ENCODE measurements at regions not wholly inside any gene's neighbourhood (a gene's known extent, or its start where the extent isn't known, plus 50 kb on each side); places are given as distances from the start of the nearest gene placed in this dataset.

GRCh38 chr1:55369474-55369873, 154.3 kb upstream of the USP24 start:
- Mint-ChIP-seq H3K27ac (no peak overlapping the region), H3K9me3 (peaks cover 8% of the 10 kb centered on the region; the same call in 1 of the 2 replicates), H3K36me3 (no peaks in the 10 kb centered on the region), H3K27me3 (ENCODE audit: low read depth) (no peaks in the 10 kb centered on the region; the same call in none of the 2 replicates), H3K4me3 (no peak overlapping the region), H3K4me1 (no peaks in the 10 kb centered on the region)
- TF ChIP-seq, protein P1, sequence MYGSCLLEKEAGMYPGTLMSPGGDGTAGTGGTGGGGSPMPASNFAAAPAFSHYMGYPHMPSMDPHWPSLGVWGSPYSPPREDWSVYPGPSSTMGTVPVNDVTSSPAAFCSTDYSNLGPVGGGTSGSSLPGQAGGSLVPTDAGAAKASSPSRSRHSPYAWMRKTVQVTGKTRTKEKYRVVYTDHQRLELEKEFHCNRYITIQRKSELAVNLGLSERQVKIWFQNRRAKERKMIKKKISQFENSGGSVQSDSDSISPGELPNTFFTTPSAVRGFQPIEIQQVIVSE (CRISPR knock-in tag; IDR thresholded peaks at IDR 0.05; ENCODE audit: borderline replicate concordance) = no peak
- TF ChIP-seq, protein P2, sequence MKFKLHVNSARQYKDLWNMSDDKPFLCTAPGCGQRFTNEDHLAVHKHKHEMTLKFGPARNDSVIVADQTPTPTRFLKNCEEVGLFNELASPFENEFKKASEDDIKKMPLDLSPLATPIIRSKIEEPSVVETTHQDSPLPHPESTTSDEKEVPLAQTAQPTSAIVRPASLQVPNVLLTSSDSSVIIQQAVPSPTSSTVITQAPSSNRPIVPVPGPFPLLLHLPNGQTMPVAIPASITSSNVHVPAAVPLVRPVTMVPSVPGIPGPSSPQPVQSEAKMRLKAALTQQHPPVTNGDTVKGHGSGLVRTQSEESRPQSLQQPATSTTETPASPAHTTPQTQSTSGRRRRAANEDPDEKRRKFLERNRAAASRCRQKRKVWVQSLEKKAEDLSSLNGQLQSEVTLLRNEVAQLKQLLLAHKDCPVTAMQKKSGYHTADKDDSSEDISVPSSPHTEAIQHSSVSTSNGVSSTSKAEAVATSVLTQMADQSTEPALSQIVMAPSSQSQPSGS (CRISPR knock-in tag; IDR thresholded peaks at IDR 0.05; ENCODE audit: borderline replicate concordance, low read depth) = no peak
- no peak for TF ChIP-seq NFYB (CRISPR knock-in tag; conservative IDR thresholded peaks at IDR 0.05; ENCODE audit: low read depth)
- TF ChIP-seq MAX (CRISPR knock-in tag; IDR thresholded peaks at IDR 0.05) = no peak
- no peak for TF ChIP-seq ZBTB21 (CRISPR knock-in tag; IDR thresholded peaks at IDR 0.05; ENCODE audit: borderline replicate concordance)
- TF ChIP-seq ZNF512 (CRISPR knock-in tag; IDR thresholded peaks at IDR 0.05; ENCODE audit: borderline replicate concordance) = no peak
- TF ChIP-seq TEAD1 (CRISPR knock-in tag; IDR thresholded peaks at IDR 0.05) = no peak
- CTCF ChIA-PET = no interaction called here
- no peak for ATAC-seq
- DNase-seq (ENCODE audit: low spot score) = no peak
- POLR2A ChIA-PET = no interaction called here

DNA sequence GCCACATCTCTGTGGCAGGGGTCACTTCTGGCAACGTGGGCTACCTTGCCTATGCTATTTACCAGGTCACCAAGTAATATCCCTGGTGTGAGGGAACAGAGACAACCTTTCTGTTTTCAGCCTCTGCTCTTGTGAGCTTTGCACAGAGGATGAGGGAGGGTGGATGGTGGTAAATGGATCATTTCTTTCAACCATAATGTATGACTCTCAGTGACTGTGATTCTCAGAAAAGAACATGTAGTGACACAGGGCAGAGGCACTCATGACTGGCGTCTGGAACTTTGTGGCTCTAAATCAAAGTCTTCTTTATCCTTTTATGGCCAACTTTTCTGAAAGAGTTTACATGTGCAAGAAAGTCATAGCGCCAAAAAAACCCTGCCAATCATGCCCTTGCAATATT, 153.5 kb upstream of the USP24 start:
- ATAC-seq = no peak
- CTCF ChIA-PET = no interaction called here
- Mint-ChIP-seq H3K9me3 (peaks cover 8% of the 10 kb centered on the region; the same call in 1 of the 2 replicates), H3K4me3 (no peak overlapping the region), H3K4me1 (no peaks in the 10 kb centered on the region), H3K27ac (no peak overlapping the region), H3K36me3 (no peaks in the 10 kb centered on the region), H3K27me3 (ENCODE audit: low read depth) (no peaks in the 10 kb centered on the region; the same call in none of the 2 replicates)
- POLR2A ChIA-PET = no interaction called here
- DNase-seq (ENCODE audit: low spot score) = no peak
- TF ChIP-seq RORB (CRISPR knock-in tag; IDR thresholded peaks at IDR 0.05) (no peak), ZNF219 (CRISPR knock-in tag; IDR thresholded peaks at IDR 0.05; ENCODE audit: borderline replicate concordance) (no peak), OVOL2 (CRISPR knock-in tag; IDR thresholded peaks at IDR 0.05; ENCODE audit: borderline replicate concordance) (no peak), JAZF1 (CRISPR knock-in tag; IDR thresholded peaks at IDR 0.05) (no peak), ZNF425 (CRISPR knock-in tag; conservative IDR thresholded peaks at IDR 0.05) (no peak), ZSCAN18 (CRISPR knock-in tag; IDR thresholded peaks at IDR 0.05) (no peak), JUN (CRISPR knock-in tag; IDR thresholded peaks at IDR 0.05) (no peak), TCF7 (CRISPR knock-in tag; IDR thresholded peaks at IDR 0.05; ENCODE audit: low read depth) (no peak), NFATC4 (CRISPR knock-in tag; IDR thresholded peaks at IDR 0.05) (no peak), ZNF317 (CRISPR knock-in tag; IDR thresholded peaks at IDR 0.05; ENCODE audit: borderline replicate concordance, low read depth) (no peak), CREB1 (CRISPR knock-in tag; IDR thresholded peaks at IDR 0.05) (no peak), NFYB (CRISPR knock-in tag; conservative IDR thresholded peaks at IDR 0.05; ENCODE audit: low read depth) (no peak), PREB (CRISPR knock-in tag; IDR thresholded peaks at IDR 0.05; ENCODE audit: borderline replicate concordance) (no peak)
- TF ChIP-seq, protein P3, sequence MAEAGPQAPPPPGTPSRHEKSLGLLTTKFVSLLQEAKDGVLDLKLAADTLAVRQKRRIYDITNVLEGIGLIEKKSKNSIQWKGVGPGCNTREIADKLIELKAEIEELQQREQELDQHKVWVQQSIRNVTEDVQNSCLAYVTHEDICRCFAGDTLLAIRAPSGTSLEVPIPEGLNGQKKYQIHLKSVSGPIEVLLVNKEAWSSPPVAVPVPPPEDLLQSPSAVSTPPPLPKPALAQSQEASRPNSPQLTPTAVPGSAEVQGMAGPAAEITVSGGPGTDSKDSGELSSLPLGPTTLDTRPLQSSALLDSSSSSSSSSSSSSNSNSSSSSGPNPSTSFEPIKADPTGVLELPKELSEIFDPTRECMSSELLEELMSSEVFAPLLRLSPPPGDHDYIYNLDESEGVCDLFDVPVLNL (CRISPR knock-in tag; IDR thresholded peaks at IDR 0.05; ENCODE audit: borderline replicate concordance, low read depth) = no peak
- TF ChIP-seq, protein P4, sequence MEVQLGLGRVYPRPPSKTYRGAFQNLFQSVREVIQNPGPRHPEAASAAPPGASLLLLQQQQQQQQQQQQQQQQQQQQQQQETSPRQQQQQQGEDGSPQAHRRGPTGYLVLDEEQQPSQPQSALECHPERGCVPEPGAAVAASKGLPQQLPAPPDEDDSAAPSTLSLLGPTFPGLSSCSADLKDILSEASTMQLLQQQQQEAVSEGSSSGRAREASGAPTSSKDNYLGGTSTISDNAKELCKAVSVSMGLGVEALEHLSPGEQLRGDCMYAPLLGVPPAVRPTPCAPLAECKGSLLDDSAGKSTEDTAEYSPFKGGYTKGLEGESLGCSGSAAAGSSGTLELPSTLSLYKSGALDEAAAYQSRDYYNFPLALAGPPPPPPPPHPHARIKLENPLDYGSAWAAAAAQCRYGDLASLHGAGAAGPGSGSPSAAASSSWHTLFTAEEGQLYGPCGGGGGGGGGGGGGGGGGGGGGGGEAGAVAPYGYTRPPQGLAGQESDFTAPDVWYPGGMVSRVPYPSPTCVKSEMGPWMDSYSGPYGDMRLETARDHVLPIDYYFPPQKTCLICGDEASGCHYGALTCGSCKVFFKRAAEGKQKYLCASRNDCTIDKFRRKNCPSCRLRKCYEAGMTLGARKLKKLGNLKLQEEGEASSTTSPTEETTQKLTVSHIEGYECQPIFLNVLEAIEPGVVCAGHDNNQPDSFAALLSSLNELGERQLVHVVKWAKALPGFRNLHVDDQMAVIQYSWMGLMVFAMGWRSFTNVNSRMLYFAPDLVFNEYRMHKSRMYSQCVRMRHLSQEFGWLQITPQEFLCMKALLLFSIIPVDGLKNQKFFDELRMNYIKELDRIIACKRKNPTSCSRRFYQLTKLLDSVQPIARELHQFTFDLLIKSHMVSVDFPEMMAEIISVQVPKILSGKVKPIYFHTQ (CRISPR knock-in tag; IDR thresholded peaks at IDR 0.05) = no peak
